ENCODE measurements at regions not wholly inside any gene's neighbourhood (a gene's known extent, or its start where the extent isn't known, plus 50 kb on each side); places are given as distances from the start of the nearest gene placed in this dataset.
A peak's percentile ranks its signal among the peaks of the same experiment; 100 is the strongest.

DNA sequence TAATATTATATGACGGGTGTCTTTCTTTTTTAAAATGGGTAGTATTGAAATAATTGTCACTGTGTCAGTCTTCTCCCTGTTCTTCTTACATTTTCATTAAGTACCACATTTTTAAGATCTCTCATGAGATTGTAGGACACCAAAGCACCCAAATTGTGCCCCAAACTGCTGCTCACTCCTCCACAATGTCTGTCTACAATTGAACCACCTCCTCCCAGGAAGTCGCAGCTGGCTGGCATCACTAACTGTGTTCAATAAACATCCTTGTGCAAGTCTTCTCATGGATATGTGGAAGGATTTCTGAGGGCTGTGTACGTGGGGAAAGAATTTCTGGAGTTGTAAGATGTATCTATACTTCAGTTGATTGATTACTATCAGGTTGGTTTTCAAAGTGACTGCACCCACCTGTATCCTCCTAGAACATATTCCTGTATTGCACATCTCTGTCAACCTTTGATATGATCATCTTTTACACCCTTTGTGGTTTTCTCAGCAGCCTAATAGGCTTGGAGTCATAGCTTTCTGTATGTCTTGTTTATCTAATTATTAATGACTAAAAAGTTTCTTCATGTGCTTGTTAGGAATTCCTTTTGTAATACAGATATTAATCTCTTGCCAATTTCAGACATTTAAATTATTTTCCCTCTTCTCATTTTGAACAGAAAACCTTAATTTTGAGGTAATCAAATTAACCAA is 774.9 kb downstream of the RNF144A start:
- no peak overlapping the region for H3K4me2 ChIP-seq
- no peak for FAIRE-seq
- CTCF ChIA-PET = no interaction called here
- H3K4me3 ChIP-seq = no peak overlapping the region
- TF ChIP-seq SREBF2 (IDR thresholded peaks at IDR 0.05) = no peak
- no peak for TF ChIP-seq EP300 (IDR thresholded peaks at IDR 0.05)
- TF ChIP-seq MYC (IDR thresholded peaks at IDR 0.05; ENCODE audit: borderline replicate concordance, low read length) = no peak
- TF ChIP-seq POLR2A (IDR thresholded peaks at IDR 0.05; ENCODE audit: low read length) = no peak
- no peak for TF ChIP-seq CBX2 (IDR thresholded peaks at IDR 0.05; ENCODE audit: borderline replicate concordance, low read depth)
- TF ChIP-seq CHD4 (IDR thresholded peaks at IDR 0.05; ENCODE audit: borderline replicate concordance) = no peak
- TF ChIP-seq NFE2L2 (conservative IDR thresholded peaks at IDR 0.05; ENCODE audit: low read length) = no peak
- H3K27ac ChIP-seq = no peak overlapping the region
- no peak for DNase-seq (ENCODE audit: low read depth in 1 of 2, low spot score in 1 of 2)
- WGBS (ENCODE audit: missing lambda C conversion rate) = 18% methylated on average over 3 of the region's 3 CpGs
- H3K4me1 ChIP-seq = peaks cover 3% of the 10 kb centered on the region; the same call in 1 of the 3 replicates
- no peaks in the 10 kb centered on the region for H3K9me3 ChIP-seq
- ATAC-seq = no peak
- POLR2A ChIA-PET = no interaction called here

DNA sequence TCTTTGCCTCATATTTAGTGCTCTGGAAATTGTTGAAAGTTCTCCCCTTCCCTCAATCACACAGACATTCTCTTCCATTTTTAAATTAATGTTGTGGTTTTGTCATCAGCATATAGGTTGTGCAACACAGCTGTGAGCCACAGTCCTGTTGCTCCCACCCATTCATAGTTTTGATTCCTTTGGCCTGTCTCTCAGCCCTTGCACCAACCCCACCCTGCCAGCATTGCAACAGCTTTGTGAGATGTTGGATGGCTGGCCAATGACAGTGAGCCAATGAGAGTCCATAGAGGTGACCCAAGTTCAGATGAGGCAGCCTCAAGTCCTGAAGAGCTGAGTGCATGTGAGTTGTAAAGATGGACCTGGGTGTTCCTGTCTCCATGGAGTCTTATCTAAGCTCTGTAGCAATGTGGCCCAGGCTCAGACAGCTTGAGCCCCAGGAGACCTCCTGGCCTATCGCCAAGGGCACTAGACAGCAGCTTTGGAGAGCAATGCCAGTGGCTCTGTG is 775.5 kb downstream of the RNF144A start:
- ChIA-PET POLR2A (no interaction called here), CTCF (no interaction called here)
- DNase-seq (ENCODE audit: low read depth in 1 of 2, low spot score in 1 of 2) (peak in 1 of 2 experiments; percentile 17), FAIRE-seq (no peak), ATAC-seq (peak; percentile 19 to 23; a peak in 2 of 6 replicates)
- no peaks in the 10 kb centered on the region for H3K9me3 ChIP-seq
- no peak overlapping the region for H3K4me3 ChIP-seq
- 20% methylated on average over 1 of the region's 1 CpG for WGBS (ENCODE audit: missing lambda C conversion rate)
- no peak for TF ChIP-seq FOSL2 (IDR thresholded peaks at IDR 0.05)
- TF ChIP-seq FOSL2 (CRISPR knock-in tag; IDR thresholded peaks at IDR 0.05) = no peak
- no peak for TF ChIP-seq HOXA7 (CRISPR knock-in tag; IDR thresholded peaks at IDR 0.05)
- peak in 1 of 2 experiments; percentile 22; a peak in 1 of 4 replicates for TF ChIP-seq CEBPB (IDR thresholded peaks at IDR 0.05)
- TF ChIP-seq NR3C1 (IDR thresholded peaks at IDR 0.05) = no peak
- no peak for TF ChIP-seq EHMT2 (IDR thresholded peaks at IDR 0.05; ENCODE audit: low read depth)
- TF ChIP-seq SREBF2 (IDR thresholded peaks at IDR 0.05) = no peak
- TF ChIP-seq CHD2 (IDR thresholded peaks at IDR 0.05; ENCODE audit: low read length, partially characterized antibody) = no peak
- no peak for TF ChIP-seq CHD4 (IDR thresholded peaks at IDR 0.05; ENCODE audit: borderline replicate concordance)
- 0 out of 6 replicates have a peak overlapping the region, but pooled peaks of 1 of the 2 experiments have one; percentile 6 for H3K27ac ChIP-seq
- no peak overlapping the region for H3K4me2 ChIP-seq
- H3K4me1 ChIP-seq = peaks cover 3% of the 10 kb centered on the region; the same call in 1 of the 3 replicates

DNA sequence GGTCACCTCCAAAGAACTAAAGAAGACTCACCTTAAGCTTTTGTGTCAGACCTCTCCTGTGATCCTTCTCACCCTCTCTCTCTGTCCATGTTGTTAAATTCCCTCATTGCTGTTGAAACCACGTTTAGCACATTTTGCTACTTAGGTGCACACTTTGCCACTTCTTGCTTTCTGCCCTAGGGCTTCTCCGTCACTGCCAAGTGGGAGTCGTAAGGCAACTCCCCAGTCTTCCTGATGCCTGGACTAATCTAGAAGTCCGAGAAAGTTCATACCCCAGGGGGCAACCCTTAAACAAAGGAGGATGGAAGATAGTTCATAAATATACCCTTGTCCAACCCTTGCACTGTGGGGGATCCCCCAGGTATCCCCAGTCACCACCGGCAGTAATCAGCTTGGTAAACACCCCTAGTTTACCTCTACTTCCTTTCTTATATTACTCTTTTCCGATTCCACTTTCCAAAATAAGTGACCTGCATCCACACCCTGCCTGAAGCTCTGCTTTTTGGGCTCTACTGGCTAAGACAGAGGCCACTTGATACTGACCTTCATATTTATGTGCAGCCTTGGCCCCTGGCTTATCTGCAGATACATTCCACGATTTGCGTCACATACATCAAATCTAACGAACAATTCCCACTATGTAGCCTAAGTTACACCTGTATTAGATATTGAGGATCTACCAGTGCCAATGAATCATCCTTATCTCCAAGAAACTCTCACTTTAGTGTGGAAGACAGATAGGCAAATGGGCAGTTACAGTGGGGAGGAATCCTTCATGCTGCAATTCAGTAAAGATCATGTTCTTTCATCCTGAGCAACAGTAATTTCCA is 776.2 kb downstream of the RNF144A start:
- FAIRE-seq = no peak
- no peak for TF ChIP-seq RARB (CRISPR knock-in tag; IDR thresholded peaks at IDR 0.05)
- TF ChIP-seq, protein P1, sequence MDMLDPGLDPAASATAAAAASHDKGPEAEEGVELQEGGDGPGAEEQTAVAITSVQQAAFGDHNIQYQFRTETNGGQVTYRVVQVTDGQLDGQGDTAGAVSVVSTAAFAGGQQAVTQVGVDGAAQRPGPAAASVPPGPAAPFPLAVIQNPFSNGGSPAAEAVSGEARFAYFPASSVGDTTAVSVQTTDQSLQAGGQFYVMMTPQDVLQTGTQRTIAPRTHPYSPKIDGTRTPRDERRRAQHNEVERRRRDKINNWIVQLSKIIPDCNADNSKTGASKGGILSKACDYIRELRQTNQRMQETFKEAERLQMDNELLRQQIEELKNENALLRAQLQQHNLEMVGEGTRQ (IDR thresholded peaks at IDR 0.05) = no peak
- TF ChIP-seq RAD21 (conservative IDR thresholded peaks at IDR 0.05 in 1 of 2, IDR thresholded peaks at IDR 0.05 in 1 of 2) = no peak
- TF ChIP-seq POLR2A (IDR thresholded peaks at IDR 0.05; ENCODE audit: low read length) = no peak
- TF ChIP-seq PHF8 (IDR thresholded peaks at IDR 0.05; ENCODE audit: borderline replicate concordance, low read depth) = no peak
- Histone ChIP-seq H3K9me3 (no peaks in the 10 kb centered on the region), H3K27ac (0 out of 6 replicates have a peak overlapping the region, but pooled peaks of 1 of the 2 experiments have one; percentile 6), H3K4me1 (peaks cover 3% of the 10 kb centered on the region; the same call in 1 of the 3 replicates), H3K4me3 (no peak overlapping the region), H3K4me2 (no peak overlapping the region)
- no peak for ATAC-seq
- CTCF ChIA-PET = no interaction called here
- 47% methylated on average over 9 of the region's 9 CpGs for WGBS (ENCODE audit: missing lambda C conversion rate)
- no peak for DNase-seq (ENCODE audit: low read depth in 1 of 2, low spot score in 1 of 2)
- POLR2A ChIA-PET = no interaction called here
